ENCODE measurements at regions not wholly inside any gene's neighbourhood (a gene's known extent, or its start where the extent isn't known, plus 50 kb on each side); places are given as distances from the start of the nearest gene placed in this dataset.

DNA sequence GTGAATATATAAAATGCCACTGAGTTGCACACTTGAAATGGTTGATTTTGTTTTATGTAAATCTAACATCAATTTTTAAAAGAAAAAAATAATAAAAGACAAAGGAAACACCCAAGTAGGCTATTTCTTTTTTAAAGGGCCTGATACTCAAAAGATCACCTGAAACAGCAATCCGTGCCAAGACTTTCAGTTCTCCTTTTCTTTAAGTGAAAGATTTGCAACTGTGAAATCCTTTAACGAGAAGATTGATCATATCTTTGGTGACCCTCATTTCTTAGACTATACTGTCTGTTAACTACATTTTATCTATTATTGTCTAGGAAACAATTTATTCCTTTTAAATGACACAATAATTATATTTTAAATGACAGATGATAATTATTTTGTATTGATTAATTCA, 1841.5 kb downstream of the LRRC4C start:
- TF ChIP-seq, protein P1, sequence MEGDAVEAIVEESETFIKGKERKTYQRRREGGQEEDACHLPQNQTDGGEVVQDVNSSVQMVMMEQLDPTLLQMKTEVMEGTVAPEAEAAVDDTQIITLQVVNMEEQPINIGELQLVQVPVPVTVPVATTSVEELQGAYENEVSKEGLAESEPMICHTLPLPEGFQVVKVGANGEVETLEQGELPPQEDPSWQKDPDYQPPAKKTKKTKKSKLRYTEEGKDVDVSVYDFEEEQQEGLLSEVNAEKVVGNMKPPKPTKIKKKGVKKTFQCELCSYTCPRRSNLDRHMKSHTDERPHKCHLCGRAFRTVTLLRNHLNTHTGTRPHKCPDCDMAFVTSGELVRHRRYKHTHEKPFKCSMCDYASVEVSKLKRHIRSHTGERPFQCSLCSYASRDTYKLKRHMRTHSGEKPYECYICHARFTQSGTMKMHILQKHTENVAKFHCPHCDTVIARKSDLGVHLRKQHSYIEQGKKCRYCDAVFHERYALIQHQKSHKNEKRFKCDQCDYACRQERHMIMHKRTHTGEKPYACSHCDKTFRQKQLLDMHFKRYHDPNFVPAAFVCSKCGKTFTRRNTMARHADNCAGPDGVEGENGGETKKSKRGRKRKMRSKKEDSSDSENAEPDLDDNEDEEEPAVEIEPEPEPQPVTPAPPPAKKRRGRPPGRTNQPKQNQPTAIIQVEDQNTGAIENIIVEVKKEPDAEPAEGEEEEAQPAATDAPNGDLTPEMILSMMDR (IDR thresholded peaks at IDR 0.05), result no peak
- TF ChIP-seq EP300 (IDR thresholded peaks at IDR 0.05), result no peak
- TF ChIP-seq POLR2AphosphoS5 (IDR thresholded peaks at IDR 0.05), result no peak
- TF ChIP-seq POLR2A (IDR thresholded peaks at IDR 0.05), result no peak
